ENCODE measurements at regions not wholly inside any gene's neighbourhood (a gene's known extent, or its start where the extent isn't known, plus 50 kb on each side); places are given as distances from the start of the nearest gene placed in this dataset.

GRCh38 chr5:17898766-17899165 is 264.5 kb downstream of the TAF11L14 start:
- Histone ChIP-seq H3K27ac (no peak overlapping the region), H3K36me3 (no peaks in the 10 kb centered on the region), H3K4me3 (no peak overlapping the region), H3K9me3 (ENCODE audit: low read depth) (no peaks in the 10 kb centered on the region), H3K27me3 (no peaks in the 10 kb centered on the region), H3K4me1 (ENCODE audit: low read depth) (no peaks in the 10 kb centered on the region)
- no peak for TF ChIP-seq CTCF (IDR thresholded peaks at IDR 0.05; ENCODE audit: low read depth, low read length)
- DNase-seq (ENCODE audit: low read depth in 1 of 2, low spot score in 1 of 2) = no peak

- TF ChIP-seq CTCF (IDR thresholded peaks at IDR 0.05; ENCODE audit: low read depth, low read length) = no peak
- Histone ChIP-seq H3K36me3 (no peaks in the 10 kb centered on the region), H3K9me3 (ENCODE audit: low read depth) (no peaks in the 10 kb centered on the region), H3K4me1 (ENCODE audit: low read depth) (no peaks in the 10 kb centered on the region), H3K27me3 (no peaks in the 10 kb centered on the region), H3K4me3 (no peak overlapping the region), H3K27ac (no peak overlapping the region)
- no peak for DNase-seq (ENCODE audit: low read depth in 1 of 2, low spot score in 1 of 2)
These were observed 272.8 kb downstream of the TAF11L14 start for GRCh38 chr5:17907094-17907493.

- no peaks in the 10 kb centered on the region for H3K36me3 ChIP-seq
- no peak for DNase-seq (ENCODE audit: low read depth in 1 of 2, low spot score in 1 of 2)
- no peaks in the 10 kb centered on the region for H3K4me1 ChIP-seq (ENCODE audit: low read depth)
- H3K9me3 ChIP-seq (ENCODE audit: low read depth) = no peaks in the 10 kb centered on the region
- H3K4me3 ChIP-seq = no peak overlapping the region
- no peak for TF ChIP-seq CTCF (IDR thresholded peaks at IDR 0.05; ENCODE audit: low read depth, low read length)
- H3K27ac ChIP-seq = no peak overlapping the region
- no peaks in the 10 kb centered on the region for H3K27me3 ChIP-seq
These were observed 276.1 kb downstream of the TAF11L14 start for GRCh38 chr5:17910318-17910717.

GRCh38 chr5:17912794-17913193 is 278.5 kb downstream of the TAF11L14 start:
- no peak for TF ChIP-seq CTCF (IDR thresholded peaks at IDR 0.05; ENCODE audit: low read depth, low read length)
- DNase-seq (ENCODE audit: low read depth in 1 of 2, low spot score in 1 of 2) = no peak
- Histone ChIP-seq H3K9me3 (ENCODE audit: low read depth) (no peaks in the 10 kb centered on the region), H3K27me3 (no peaks in the 10 kb centered on the region), H3K4me1 (ENCODE audit: low read depth) (no peaks in the 10 kb centered on the region), H3K27ac (no peak overlapping the region), H3K36me3 (no peaks in the 10 kb centered on the region), H3K4me3 (no peak overlapping the region)

- Histone ChIP-seq H3K9me3 (ENCODE audit: low read depth) (no peaks in the 10 kb centered on the region), H3K27me3 (no peaks in the 10 kb centered on the region), H3K4me3 (no peak overlapping the region), H3K27ac (no peak overlapping the region), H3K36me3 (no peaks in the 10 kb centered on the region), H3K4me1 (ENCODE audit: low read depth) (no peaks in the 10 kb centered on the region)
- TF ChIP-seq CTCF (IDR thresholded peaks at IDR 0.05; ENCODE audit: low read depth, low read length) = no peak
- no peak for DNase-seq (ENCODE audit: low read depth in 1 of 2, low spot score in 1 of 2)
These were observed 282.2 kb downstream of the TAF11L14 start for GRCh38 chr5:17916446-17916845.

GRCh38 chr5:17917465-17917864 is 283.2 kb downstream of the TAF11L14 start:
- Histone ChIP-seq H3K27me3 (no peaks in the 10 kb centered on the region), H3K27ac (no peak overlapping the region), H3K36me3 (no peaks in the 10 kb centered on the region), H3K9me3 (ENCODE audit: low read depth) (no peaks in the 10 kb centered on the region), H3K4me1 (ENCODE audit: low read depth) (no peaks in the 10 kb centered on the region), H3K4me3 (no peak overlapping the region)
- DNase-seq (ENCODE audit: low read depth in 1 of 2, low spot score in 1 of 2) = no peak
- no peak for TF ChIP-seq CTCF (IDR thresholded peaks at IDR 0.05; ENCODE audit: low read depth, low read length)

All from cardiac muscle cell (in vitro differentiated cells and primary cell).